Keratinocyte (primary cell): ENCODE measurements at regions not wholly inside any gene's neighbourhood (a gene's known extent, or its start where the extent isn't known, plus 50 kb on each side); places are given as distances from the start of the nearest gene placed in this dataset.

Source experiments
- DNase-seq: peaks from one replicate; pipeline ENCODE4 v3.0.0-alpha.2; 2011; ENCODE audit warnings: low read depth, missing footprints, low spot score
- FAIRE-seq: peaks from 2 replicates; lab custom pipeline; 2011; peaks lifted over from hg19 to GRCh38; lab: Jason Lieb, UNC
- H2AFZ ChIP-seq: 2 replicates; pipeline ENCODE4 v1.6.0; 2012; ENCODE audit warnings: low read length, control low read depth, inconsistent platforms; ENCODE audit not compliant: control insufficient read depth
- H3K27ac ChIP-seq: 2 replicates; pipeline ENCODE4 v1.5.1; 2011; ENCODE audit warnings: low read length; ENCODE audit not compliant: control insufficient read depth, insufficient read depth
- H3K27me3 ChIP-seq: 3 replicates; pipeline ENCODE4 v1.6.0; 2011; ENCODE audit warnings: low read length; ENCODE audit not compliant: control insufficient read depth, insufficient read depth; ENCODE audit errors: extremely low read depth
- H3K36me3 ChIP-seq, 2 experiments: 2 replicates in 1 of 2; 3 replicates in 1 of 2; pipeline ENCODE4 v1.5.1; 2011; ENCODE audit warnings: low read length in 2 of 2, mild to moderate bottlenecking in 1 of 2; ENCODE audit not compliant: control insufficient read depth in 2 of 2, insufficient read depth in 2 of 2; ENCODE audit errors: extremely low read depth in 1 of 2
- H3K4me1 ChIP-seq: 3 replicates; pipeline ENCODE4 v1.5.1; 2011; ENCODE audit warnings: low read length; ENCODE audit not compliant: control insufficient read depth, insufficient read depth; ENCODE audit errors: extremely low read depth
- H3K4me2 ChIP-seq: 3 replicates; pipeline ENCODE4 v1.6.0; 2011; ENCODE audit warnings: low read depth, low read length; ENCODE audit not compliant: control insufficient read depth, insufficient read depth; ENCODE audit errors: extremely low read depth
- H3K4me3 ChIP-seq, 3 experiments: fragments of 200-600 bp in 1 of 3; sonication (generic) in 1 of 3; 2 replicates in 2 of 3; 3 replicates in 1 of 3; pipeline ENCODE4 v1.5.1; 2011 to 2016; ENCODE audit warnings: low read length in 3 of 3, mild to moderate bottlenecking in 3 of 3, control low read depth in 2 of 3, inconsistent platforms in 1 of 3, low read depth in 1 of 3, mixed read lengths in 1 of 3, mixed run types in 1 of 3, moderate library complexity in 1 of 3; ENCODE audit not compliant: control insufficient read depth in 2 of 3, insufficient read depth in 2 of 3; ENCODE audit errors: extremely low read depth in 1 of 3
- H3K79me2 ChIP-seq: 2 replicates; pipeline ENCODE4 v1.6.0; 2012; ENCODE audit warnings: low read length; ENCODE audit not compliant: control insufficient read depth, insufficient read depth
- H3K9ac ChIP-seq: 3 replicates; pipeline ENCODE4 v1.6.0; 2011; ENCODE audit warnings: low read length; ENCODE audit not compliant: control insufficient read depth, insufficient read depth; ENCODE audit errors: extremely low read depth
- H3K9me1 ChIP-seq: 3 replicates; pipeline ENCODE4 v1.6.0; 2011; ENCODE audit warnings: low read length; ENCODE audit not compliant: control insufficient read depth, insufficient read depth; ENCODE audit errors: extremely low read depth
- H3K9me3 ChIP-seq: 2 replicates; pipeline ENCODE4 v1.5.1; 2012; ENCODE audit warnings: low read depth, low read length; ENCODE audit not compliant: control insufficient read depth
- H4K20me1 ChIP-seq: 3 replicates; pipeline ENCODE4 v1.6.0; 2011; ENCODE audit warnings: low read length; ENCODE audit not compliant: control insufficient read depth, insufficient read depth; ENCODE audit errors: extremely low read depth
- CTCF ChIP-seq, 3 experiments: IDR thresholded peaks in 1 of 3; conservative IDR thresholded peaks in 1 of 3; optimal IDR thresholded peaks in 1 of 3; 2 replicates in 2 of 3; 3 replicates in 1 of 3; pipeline versions ENCODE3 to v1.5.1; 2011; ENCODE audit warnings: low read length in 3 of 3, mild to moderate bottlenecking in 3 of 3, moderate library complexity in 2 of 3, control low read depth in 1 of 3, inconsistent platforms in 1 of 3; ENCODE audit not compliant: insufficient read depth in 2 of 3; ENCODE audit errors: extremely low read depth in 1 of 3
- EZH2 ChIP-seq: IDR thresholded peaks from one replicate; pipeline ENCODE4 v1.6.1; 2012; ENCODE audit warnings: inconsistent platforms, mild to moderate bottlenecking, low read length, moderate library complexity
- dilution Hi-C: fragments of 300-500 bp; cut with MboI; formaldehyde crosslinking; loops from one replicate; pipeline ENCODE4 v1.7.0; 2020; ENCODE audit warnings: low sequenced_read_pairs; ENCODE audit not compliant: extremely low pct_ligation_motif_present

GRCh38 chr12:115035535-115036107 lies 351.6 kb upstream of the TBX3 start:
- H3K27ac ChIP-seq: no peak overlapping the region
- no peak overlapping the region for H3K4me2 ChIP-seq
- H3K4me3 ChIP-seq: no peak overlapping the region
- no peak overlapping the region for H2AFZ ChIP-seq
- H3K9me3 ChIP-seq: no peaks in the 10 kb centered on the region
- H3K36me3 ChIP-seq: no peaks in the 10 kb centered on the region
- H3K4me1 ChIP-seq: no peaks in the 10 kb centered on the region
- FAIRE-seq (no peak), DNase-seq (no peak)
- H3K9ac ChIP-seq: no peak overlapping the region
- H3K27me3 ChIP-seq: no peaks in the 10 kb centered on the region
- TF ChIP-seq CTCF (optimal IDR thresholded peaks at IDR 0.05 in 1 of 3, IDR thresholded peaks at IDR 0.05 in 1 of 3, conservative IDR thresholded peaks at IDR 0.05 in 1 of 3; ENCODE audit: extremely low read depth in 1 of 3, insufficient read depth in 2 of 3, low read length in 3 of 3) (no peak), EZH2 (no peak)
- dilution Hi-C loops: no loop called here
- no peaks in the 10 kb centered on the region for H3K79me2 ChIP-seq
- H4K20me1 ChIP-seq: no peaks in the 10 kb centered on the region
- H3K9me1 ChIP-seq: no peaks in the 10 kb centered on the region

- Histone ChIP-seq H3K36me3 (no peaks in the 10 kb centered on the region), H3K4me2 (no peak overlapping the region), H3K4me3 (no peak overlapping the region), H2AFZ (no peak overlapping the region), H3K9me3 (no peaks in the 10 kb centered on the region), H3K79me2 (no peaks in the 10 kb centered on the region), H3K9me1 (no peaks in the 10 kb centered on the region), H3K27me3 (no peaks in the 10 kb centered on the region), H4K20me1 (no peaks in the 10 kb centered on the region), H3K4me1 (no peaks in the 10 kb centered on the region), H3K27ac (no peak overlapping the region), H3K9ac (no peak overlapping the region)
- no peak for FAIRE-seq
- dilution Hi-C loops: no loop called here
- TF ChIP-seq EZH2 (no peak), CTCF (optimal IDR thresholded peaks at IDR 0.05 in 1 of 3, IDR thresholded peaks at IDR 0.05 in 1 of 3, conservative IDR thresholded peaks at IDR 0.05 in 1 of 3; ENCODE audit: extremely low read depth in 1 of 3, insufficient read depth in 2 of 3, low read length in 3 of 3) (no peak)
- no peak for DNase-seq
Measured at GRCh38 chr12:115032521-115032920, 348.5 kb upstream of the TBX3 start.
